Tibial artery (tissue), 4 donors: ENCODE measurements at regions not wholly inside any gene's neighbourhood (a gene's known extent, or its start where the extent isn't known, plus 50 kb on each side); places are given as distances from the start of the nearest gene placed in this dataset.

Experiments used
- DNase-seq, 2 donors: peaks; one replicate each; pipeline ENCODE4 v3.0.0-alpha.2; 2019
- H3K27ac ChIP-seq, 2 donors: fragments of 200-600 bp; sonication (generic) in 1 of 2; 1 replicate in 1 of 2; 2 replicates in 1 of 2; pipeline ENCODE4 v1.5.1; 2018 to 2019; ENCODE audit warnings: mild to moderate bottlenecking in 1 of 2
- H3K27me3 ChIP-seq, 2 donors: fragments of 200-600 bp; sonication (generic) in 1 of 2; one replicate each; pipeline versions ENCODE4 v1.5.1 to v1.6.0; 2016 to 2019
- H3K36me3 ChIP-seq, 3 donors: fragments of 200-600 bp; sonication (generic) in 2 of 3; one replicate each; pipeline ENCODE4 v1.5.1; 2016 to 2019; ENCODE audit warnings: mild to moderate bottlenecking in 2 of 3
- H3K4me1 ChIP-seq, 4 donors: fragments of 200-600 bp; sonication (generic) in 2 of 4; 1 replicate in 3 of 4; 2 replicates in 1 of 4; pipeline ENCODE4 v1.5.1; 2016 to 2019
- H3K4me3 ChIP-seq, 2 donors: fragments of 200-600 bp; sonication (generic) in 1 of 2; 1 replicate in 1 of 2; 2 replicates in 1 of 2; pipeline ENCODE4 v1.5.1; 2018 to 2019; ENCODE audit warnings: mild to moderate bottlenecking in 2 of 2
- H3K9me3 ChIP-seq, 3 donors: fragments of 200-600 bp; sonication (generic) in 1 of 3; one replicate each; pipeline ENCODE4 v1.5.1; 2016 to 2019
- CTCF ChIP-seq, 2 experiments: fragments of 200-600 bp in 1 of 2; fragments of 450-650 bp in 1 of 2; IDR thresholded peaks; one replicate each; pipeline ENCODE4 v1.5.1; 2017 to 2019; ENCODE audit warnings: antibody characterized with exemption in 2 of 2, mild to moderate bottlenecking in 1 of 2, moderate library complexity in 1 of 2
- intact Hi-C: fragments of 100-400 bp; cut with DNase I; formaldehyde crosslinking; loops from one replicate; pipeline ENCODE4 v1.15.0; 2023; ENCODE audit warnings: low total_unique reads

GRCh38 chr2:59733970-59734369 is 819.5 kb downstream of the BCL11A start:
- H3K9me3 ChIP-seq: no peaks in the 10 kb centered on the region
- H3K27me3 ChIP-seq: no peaks in the 10 kb centered on the region
- intact Hi-C loops: no loop called here

GRCh38 chr2:59733567-59733930 is 819.9 kb downstream of the BCL11A start:
- H3K27me3 ChIP-seq: no peaks in the 10 kb centered on the region
- no peak overlapping the region for H3K27ac ChIP-seq
- intact Hi-C loops: no loop called here
- H3K4me1 ChIP-seq: no peaks in the 10 kb centered on the region
- DNase-seq: no peak
- H3K36me3 ChIP-seq: no peaks in the 10 kb centered on the region
- no peak overlapping the region for H3K4me3 ChIP-seq
- no peak for TF ChIP-seq CTCF (IDR thresholded peaks at IDR 0.05)
- H3K9me3 ChIP-seq: no peaks in the 10 kb centered on the region

More at GRCh38 chr2:59733970-59734369, 819.5 kb downstream of the BCL11A start:
- Histone ChIP-seq H3K4me3 (no peak overlapping the region), H3K4me1 (no peaks in the 10 kb centered on the region), H3K27ac (no peak overlapping the region), H3K36me3 (no peaks in the 10 kb centered on the region)
- TF ChIP-seq CTCF (IDR thresholded peaks at IDR 0.05): no peak
- no peak for DNase-seq

GRCh38 chr2:59732871-59733566 is 820.4 kb downstream of the BCL11A start:
- intact Hi-C loops: no loop called here
- no peak overlapping the region for H3K27ac ChIP-seq
- TF ChIP-seq CTCF (IDR thresholded peaks at IDR 0.05): no peak
- no peaks in the 10 kb centered on the region for H3K27me3 ChIP-seq
- DNase-seq: no peak
- H3K9me3 ChIP-seq: no peaks in the 10 kb centered on the region
- no peaks in the 10 kb centered on the region for H3K36me3 ChIP-seq
- H3K4me1 ChIP-seq: no peaks in the 10 kb centered on the region
- H3K4me3 ChIP-seq: no peak overlapping the region

GRCh38 chr2:59727121-59727590 is 826.3 kb downstream of the BCL11A start:
- Histone ChIP-seq H3K9me3 (no peaks in the 10 kb centered on the region), H3K27ac (no peak overlapping the region), H3K36me3 (no peaks in the 10 kb centered on the region), H3K4me1 (no peaks in the 10 kb centered on the region), H3K27me3 (no peaks in the 10 kb centered on the region), H3K4me3 (no peak overlapping the region)
- no peak for DNase-seq
- no peak for TF ChIP-seq CTCF (IDR thresholded peaks at IDR 0.05)
- intact Hi-C loops: no loop called here

- Histone ChIP-seq H3K9me3 (no peaks in the 10 kb centered on the region), H3K27me3 (no peaks in the 10 kb centered on the region), H3K4me1 (no peaks in the 10 kb centered on the region), H3K27ac (no peak overlapping the region), H3K4me3 (no peak overlapping the region), H3K36me3 (no peaks in the 10 kb centered on the region)
- intact Hi-C loops: no loop called here
- no peak for TF ChIP-seq CTCF (IDR thresholded peaks at IDR 0.05)
- DNase-seq: no peak
Measured at GRCh38 chr2:59726228-59727120, 827.0 kb downstream of the BCL11A start.
